ENCODE measurements at regions not wholly inside any gene's neighbourhood (a gene's known extent, or its start where the extent isn't known, plus 50 kb on each side); places are given as distances from the start of the nearest gene placed in this dataset.

DNA sequence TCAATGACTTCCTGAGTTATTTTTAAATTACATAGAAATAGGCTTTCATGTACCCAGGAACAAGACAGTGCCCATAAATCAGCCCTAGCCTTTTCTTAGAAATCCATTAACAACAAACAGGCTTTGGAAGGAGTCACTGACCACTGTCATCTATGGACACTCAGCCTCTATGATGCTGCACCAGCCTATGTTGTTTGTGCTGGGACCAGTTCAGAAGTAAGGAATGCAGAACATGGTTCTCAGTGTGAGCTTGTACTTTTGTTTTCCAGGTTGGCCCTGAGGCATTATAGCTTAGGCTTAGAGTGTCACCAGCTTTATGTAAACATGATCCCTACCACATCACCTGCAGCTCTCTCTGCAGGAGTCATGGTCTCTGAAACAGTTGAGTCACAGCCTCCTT, 335.7 kb upstream of the CDH7 start:
- ChIA-PET POLR2A (no interaction called here), CTCF (no interaction called here)
- TF ChIP-seq, protein P1, sequence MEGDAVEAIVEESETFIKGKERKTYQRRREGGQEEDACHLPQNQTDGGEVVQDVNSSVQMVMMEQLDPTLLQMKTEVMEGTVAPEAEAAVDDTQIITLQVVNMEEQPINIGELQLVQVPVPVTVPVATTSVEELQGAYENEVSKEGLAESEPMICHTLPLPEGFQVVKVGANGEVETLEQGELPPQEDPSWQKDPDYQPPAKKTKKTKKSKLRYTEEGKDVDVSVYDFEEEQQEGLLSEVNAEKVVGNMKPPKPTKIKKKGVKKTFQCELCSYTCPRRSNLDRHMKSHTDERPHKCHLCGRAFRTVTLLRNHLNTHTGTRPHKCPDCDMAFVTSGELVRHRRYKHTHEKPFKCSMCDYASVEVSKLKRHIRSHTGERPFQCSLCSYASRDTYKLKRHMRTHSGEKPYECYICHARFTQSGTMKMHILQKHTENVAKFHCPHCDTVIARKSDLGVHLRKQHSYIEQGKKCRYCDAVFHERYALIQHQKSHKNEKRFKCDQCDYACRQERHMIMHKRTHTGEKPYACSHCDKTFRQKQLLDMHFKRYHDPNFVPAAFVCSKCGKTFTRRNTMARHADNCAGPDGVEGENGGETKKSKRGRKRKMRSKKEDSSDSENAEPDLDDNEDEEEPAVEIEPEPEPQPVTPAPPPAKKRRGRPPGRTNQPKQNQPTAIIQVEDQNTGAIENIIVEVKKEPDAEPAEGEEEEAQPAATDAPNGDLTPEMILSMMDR (IDR thresholded peaks at IDR 0.05; ENCODE audit: insufficient read depth, low read length, missing control alignments), result no peak
- no peak overlapping the region for H3K4me3 ChIP-seq (ENCODE audit: low read depth, low read length)
- DNase-seq (ENCODE audit: low read depth, low spot score), result no peak

DNA sequence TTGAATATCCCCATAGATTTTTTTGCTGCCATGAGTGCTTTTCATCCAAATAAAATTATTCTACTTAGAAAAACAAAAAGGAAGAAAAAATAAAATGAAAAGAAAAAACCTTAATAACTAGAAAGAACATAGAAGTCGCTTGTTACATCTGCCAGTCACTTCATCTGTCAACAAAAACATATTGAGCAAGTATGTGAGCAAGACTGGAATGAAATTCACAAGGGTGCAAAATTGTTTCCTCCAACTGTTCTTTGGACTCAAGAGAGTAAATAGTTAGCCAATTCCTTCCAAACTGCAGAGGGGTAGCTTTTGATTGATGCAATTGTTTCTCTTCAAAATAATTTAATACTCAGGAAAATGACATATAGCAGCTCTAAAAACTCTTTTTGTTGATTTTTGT, 336.3 kb upstream of the CDH7 start:
- no peak for DNase-seq (ENCODE audit: low read depth, low spot score)
- TF ChIP-seq, protein P1 (IDR thresholded peaks at IDR 0.05; ENCODE audit: insufficient read depth, low read length, missing control alignments), result no peak
- H3K4me3 ChIP-seq (ENCODE audit: low read depth, low read length), result no peak overlapping the region
- POLR2A ChIA-PET, result no interaction called here
- CTCF ChIA-PET, result no interaction called here

DNA sequence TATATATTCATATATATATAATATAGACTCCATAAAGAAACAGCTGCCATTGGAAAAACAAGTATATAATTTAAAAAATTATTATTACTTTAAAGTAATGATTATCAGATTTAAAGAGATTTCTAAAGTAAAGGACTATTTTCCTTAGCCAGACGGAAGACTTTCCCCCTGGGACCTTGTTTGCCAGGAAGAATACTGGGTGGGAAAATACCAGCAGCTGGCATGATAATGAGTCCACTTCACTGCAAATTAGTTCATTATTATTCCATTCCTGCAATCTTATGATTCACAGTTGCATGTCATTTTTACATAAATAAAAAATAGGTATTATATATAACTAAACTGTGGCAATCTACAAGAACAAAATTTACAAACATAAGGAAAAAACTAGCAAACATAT, 339.8 kb upstream of the CDH7 start:
- CTCF ChIA-PET, result no interaction called here
- POLR2A ChIA-PET, result no interaction called here
- no peak for DNase-seq (ENCODE audit: low read depth, low spot score)
- TF ChIP-seq, protein P1 (IDR thresholded peaks at IDR 0.05; ENCODE audit: insufficient read depth, low read length, missing control alignments), result no peak
- no peak overlapping the region for H3K4me3 ChIP-seq (ENCODE audit: low read depth, low read length)

DNA sequence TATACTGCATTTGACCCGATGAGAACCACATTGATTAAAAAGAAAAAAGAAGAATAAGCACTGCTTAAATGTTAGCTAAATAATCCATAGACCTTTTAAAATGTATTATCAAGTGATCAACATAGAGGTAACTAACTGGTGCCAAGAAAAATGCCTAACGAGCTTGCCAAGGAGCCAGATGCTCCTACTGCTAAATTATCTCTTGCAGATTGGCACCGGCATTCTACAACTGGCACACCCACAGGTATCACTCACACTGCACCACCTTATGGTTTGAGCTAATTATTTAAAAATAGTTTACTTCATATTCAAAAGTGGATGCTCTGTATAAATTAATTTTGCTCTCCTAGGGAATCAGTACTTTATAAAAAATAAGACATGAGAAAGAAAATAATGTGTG, 341.6 kb upstream of the CDH7 start:
- CTCF ChIA-PET, result no interaction called here
- no peak overlapping the region for H3K4me3 ChIP-seq (ENCODE audit: low read depth, low read length)
- TF ChIP-seq, protein P1 (IDR thresholded peaks at IDR 0.05; ENCODE audit: insufficient read depth, low read length, missing control alignments), result no peak
- no peak for DNase-seq (ENCODE audit: low read depth, low spot score)
- POLR2A ChIA-PET, result no interaction called here

DNA sequence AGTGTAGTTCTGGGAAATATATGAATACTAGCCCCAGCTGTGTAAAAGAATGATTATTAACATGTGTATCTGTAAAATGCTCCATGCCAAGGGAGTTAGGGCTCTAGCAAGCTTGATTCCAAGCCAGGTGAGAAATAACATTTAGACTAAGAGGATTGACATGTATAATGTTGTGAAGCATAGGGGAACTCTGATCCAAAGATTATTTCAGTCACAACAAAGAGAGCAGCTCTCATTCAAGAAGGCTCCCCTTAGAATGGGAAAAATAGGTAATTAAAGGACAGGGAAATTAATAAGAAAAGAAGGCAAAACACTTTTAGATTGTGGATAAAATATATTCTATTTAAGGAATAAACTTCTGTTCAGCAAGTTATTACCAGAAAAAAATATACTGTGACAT, 347.3 kb upstream of the CDH7 start:
- TF ChIP-seq, protein P1 (IDR thresholded peaks at IDR 0.05; ENCODE audit: insufficient read depth, low read length, missing control alignments), result no peak

DNA sequence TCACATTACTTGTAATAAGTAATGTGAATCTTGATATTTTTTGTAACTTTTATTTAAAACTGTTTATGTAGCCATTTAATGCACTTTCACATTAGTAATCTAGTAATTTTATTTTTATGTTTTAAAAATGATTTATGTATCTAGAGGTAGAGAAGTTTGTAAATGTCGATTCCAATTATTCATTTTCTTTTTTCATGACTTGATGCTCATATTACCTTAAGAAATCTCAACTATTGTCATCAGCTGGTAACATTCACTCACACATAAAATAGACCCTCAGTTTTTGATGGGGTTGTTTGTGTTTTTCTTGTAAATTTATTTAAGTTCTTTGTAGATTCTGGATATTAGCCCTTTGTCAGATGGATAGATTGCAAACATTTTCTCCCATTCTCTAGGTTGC, 351.7 kb upstream of the CDH7 start:
- ChIA-PET POLR2A (no interaction called here), CTCF (no interaction called here)
- H3K4me3 ChIP-seq (ENCODE audit: low read depth, low read length), result no peak overlapping the region
- no peak for DNase-seq (ENCODE audit: low read depth, low spot score)
- TF ChIP-seq, protein P1 (IDR thresholded peaks at IDR 0.05; ENCODE audit: insufficient read depth, low read length, missing control alignments), result no peak

More for the DNA sequence above, 347.3 kb upstream of the CDH7 start:
- H3K4me3 ChIP-seq (ENCODE audit: low read depth, low read length), result no peak overlapping the region
- ChIA-PET CTCF (no interaction called here), POLR2A (no interaction called here)
- no peak for DNase-seq (ENCODE audit: low read depth, low spot score)
